OCI-LY1 (cell line): ENCODE measurements at regions not wholly inside any gene's neighbourhood (a gene's known extent, or its start where the extent isn't known, plus 50 kb on each side); places are given as distances from the start of the nearest gene placed in this dataset.

Experiments used
- EZH2 ChIP-seq: fragments of 200-600 bp; sonication (generic), shearing (Covaris generic); IDR thresholded peaks from 2 replicates; pipeline ENCODE4 v1.8.0; 2017; ENCODE audit warnings: borderline replicate concordance, mixed run types, mild to moderate bottlenecking, antibody characterized with exemption, low read length, moderate library complexity, mixed read lengths
- TF ChIP-seq, protein P1 (sequence below): fragments of 200-600 bp; sonication (generic), shearing (Covaris generic); IDR thresholded peaks from 2 replicates; pipeline ENCODE4 v1.5.1; 2017; ENCODE audit warnings: mild to moderate bottlenecking, antibody characterized with exemption, low read length, moderate library complexity, mixed read lengths

DNA sequence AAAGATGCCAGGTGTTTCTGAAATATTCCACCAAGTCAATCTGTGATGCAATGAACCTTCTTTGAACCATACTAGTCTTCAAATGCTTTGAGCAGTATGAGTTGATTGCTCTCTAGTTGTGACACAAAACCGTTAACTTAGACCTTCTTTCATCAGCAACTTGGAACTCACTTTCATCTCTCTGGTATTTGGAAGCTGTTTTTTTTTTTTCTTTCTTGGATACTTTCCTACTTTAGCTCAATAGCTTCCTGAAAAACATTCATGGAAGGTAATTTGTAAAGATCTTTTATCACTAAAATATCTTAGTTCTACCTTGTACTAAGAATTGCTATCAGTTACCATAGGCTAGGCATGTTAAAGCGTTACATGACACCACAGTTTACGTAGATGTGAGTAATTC lies 1071.9 kb upstream of the CHAC2 start:
- TF ChIP-seq EZH2, result no peak
- TF ChIP-seq, protein P1, sequence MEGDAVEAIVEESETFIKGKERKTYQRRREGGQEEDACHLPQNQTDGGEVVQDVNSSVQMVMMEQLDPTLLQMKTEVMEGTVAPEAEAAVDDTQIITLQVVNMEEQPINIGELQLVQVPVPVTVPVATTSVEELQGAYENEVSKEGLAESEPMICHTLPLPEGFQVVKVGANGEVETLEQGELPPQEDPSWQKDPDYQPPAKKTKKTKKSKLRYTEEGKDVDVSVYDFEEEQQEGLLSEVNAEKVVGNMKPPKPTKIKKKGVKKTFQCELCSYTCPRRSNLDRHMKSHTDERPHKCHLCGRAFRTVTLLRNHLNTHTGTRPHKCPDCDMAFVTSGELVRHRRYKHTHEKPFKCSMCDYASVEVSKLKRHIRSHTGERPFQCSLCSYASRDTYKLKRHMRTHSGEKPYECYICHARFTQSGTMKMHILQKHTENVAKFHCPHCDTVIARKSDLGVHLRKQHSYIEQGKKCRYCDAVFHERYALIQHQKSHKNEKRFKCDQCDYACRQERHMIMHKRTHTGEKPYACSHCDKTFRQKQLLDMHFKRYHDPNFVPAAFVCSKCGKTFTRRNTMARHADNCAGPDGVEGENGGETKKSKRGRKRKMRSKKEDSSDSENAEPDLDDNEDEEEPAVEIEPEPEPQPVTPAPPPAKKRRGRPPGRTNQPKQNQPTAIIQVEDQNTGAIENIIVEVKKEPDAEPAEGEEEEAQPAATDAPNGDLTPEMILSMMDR, result no peak
